ENCODE measurements at regions not wholly inside any gene's neighbourhood (a gene's known extent, or its start where the extent isn't known, plus 50 kb on each side); places are given as distances from the start of the nearest gene placed in this dataset.

GRCh38 chr2:16413285-16413684 is 252.3 kb downstream of the CYRIA start:
- H3K4me2 ChIP-seq (ENCODE audit: low read length) = no peak overlapping the region
- TF ChIP-seq, protein P1, sequence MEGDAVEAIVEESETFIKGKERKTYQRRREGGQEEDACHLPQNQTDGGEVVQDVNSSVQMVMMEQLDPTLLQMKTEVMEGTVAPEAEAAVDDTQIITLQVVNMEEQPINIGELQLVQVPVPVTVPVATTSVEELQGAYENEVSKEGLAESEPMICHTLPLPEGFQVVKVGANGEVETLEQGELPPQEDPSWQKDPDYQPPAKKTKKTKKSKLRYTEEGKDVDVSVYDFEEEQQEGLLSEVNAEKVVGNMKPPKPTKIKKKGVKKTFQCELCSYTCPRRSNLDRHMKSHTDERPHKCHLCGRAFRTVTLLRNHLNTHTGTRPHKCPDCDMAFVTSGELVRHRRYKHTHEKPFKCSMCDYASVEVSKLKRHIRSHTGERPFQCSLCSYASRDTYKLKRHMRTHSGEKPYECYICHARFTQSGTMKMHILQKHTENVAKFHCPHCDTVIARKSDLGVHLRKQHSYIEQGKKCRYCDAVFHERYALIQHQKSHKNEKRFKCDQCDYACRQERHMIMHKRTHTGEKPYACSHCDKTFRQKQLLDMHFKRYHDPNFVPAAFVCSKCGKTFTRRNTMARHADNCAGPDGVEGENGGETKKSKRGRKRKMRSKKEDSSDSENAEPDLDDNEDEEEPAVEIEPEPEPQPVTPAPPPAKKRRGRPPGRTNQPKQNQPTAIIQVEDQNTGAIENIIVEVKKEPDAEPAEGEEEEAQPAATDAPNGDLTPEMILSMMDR (IDR thresholded peaks at IDR 0.05; ENCODE audit: low read length) = no peak
- TF ChIP-seq EZH2 (IDR thresholded peaks at IDR 0.05; ENCODE audit: borderline replicate concordance, low read length) = no peak
- H3K4me1 ChIP-seq (ENCODE audit: insufficient read depth, low read length, severe bottlenecking) = no peaks in the 10 kb centered on the region
- H3K9me3 ChIP-seq (ENCODE audit: low read length) = no peaks in the 10 kb centered on the region
- no peaks in the 10 kb centered on the region for H4K20me1 ChIP-seq (ENCODE audit: insufficient read depth, low read length)
- no peaks in the 10 kb centered on the region for H3F3A ChIP-seq (ENCODE audit: insufficient read depth, low read length)
- H3K4me3 ChIP-seq (ENCODE audit: low read depth, low read length, poor library complexity, severe bottlenecking) = no peak overlapping the region
- H3K79me2 ChIP-seq (ENCODE audit: insufficient read depth, low read length) = no peaks in the 10 kb centered on the region
- H3K9me2 ChIP-seq (ENCODE audit: low read depth, low read length) = no peaks in the 10 kb centered on the region
- H3K9ac ChIP-seq (ENCODE audit: low read length) = no peak overlapping the region
- no peaks in the 10 kb centered on the region; the same call in 1 of the 2 replicates for H3K36me3 ChIP-seq (ENCODE audit: insufficient read depth, low read length)
- no peak overlapping the region for H2AFZ ChIP-seq (ENCODE audit: low read length)
- H3K27ac ChIP-seq (ENCODE audit: low read depth, low read length, poor library complexity, severe bottlenecking) = no peak overlapping the region
- H3K27me3 ChIP-seq (ENCODE audit: insufficient read depth, low read length) = no peaks in the 10 kb centered on the region

DNA sequence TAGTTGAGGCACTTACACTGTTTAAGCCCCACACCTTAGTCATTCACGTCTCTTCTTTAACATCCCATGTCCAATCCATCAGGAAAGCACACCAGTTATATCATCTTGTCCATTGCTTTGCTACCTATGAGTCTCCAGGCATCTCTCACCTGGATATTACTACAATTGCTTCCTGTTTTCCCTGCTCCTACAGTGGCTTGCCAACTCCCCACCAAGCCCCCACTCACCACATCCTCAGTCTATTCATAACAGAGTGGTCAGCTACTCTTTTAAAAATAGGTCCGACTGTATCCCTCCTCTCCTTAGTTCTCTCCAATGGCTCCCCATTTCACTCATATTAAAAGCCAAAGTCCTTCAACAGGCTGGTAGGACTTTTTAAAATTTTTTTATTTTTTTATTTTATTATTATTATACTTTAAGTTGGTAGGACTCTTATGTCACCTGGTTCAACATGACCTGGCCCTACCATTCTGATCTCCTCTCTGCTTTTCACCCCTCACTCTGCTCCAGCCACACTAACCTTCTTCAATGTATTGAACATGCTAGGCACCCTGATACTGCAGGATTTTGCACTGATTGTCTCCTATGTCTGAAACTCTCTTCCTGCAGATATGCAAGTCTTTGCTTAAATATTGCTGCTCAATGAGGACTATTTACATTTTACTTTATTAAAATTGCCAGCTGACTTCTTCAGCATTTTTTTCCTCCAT is 253.2 kb downstream of the CYRIA start:
- no peak overlapping the region for H3K4me2 ChIP-seq (ENCODE audit: low read length)
- no peak overlapping the region for H3K27ac ChIP-seq (ENCODE audit: low read depth, low read length, poor library complexity, severe bottlenecking)

GRCh38 chr2:16411788-16412187 is 253.8 kb downstream of the CYRIA start:
- Histone ChIP-seq H3K9ac (ENCODE audit: low read length) (no peak overlapping the region), H3K4me1 (ENCODE audit: insufficient read depth, low read length, severe bottlenecking) (no peaks in the 10 kb centered on the region), H2AFZ (ENCODE audit: low read length) (no peak overlapping the region), H3F3A (ENCODE audit: insufficient read depth, low read length) (no peaks in the 10 kb centered on the region), H3K27me3 (ENCODE audit: insufficient read depth, low read length) (no peaks in the 10 kb centered on the region), H3K9me3 (ENCODE audit: low read length) (no peaks in the 10 kb centered on the region), H4K20me1 (ENCODE audit: insufficient read depth, low read length) (no peaks in the 10 kb centered on the region), H3K36me3 (ENCODE audit: insufficient read depth, low read length) (no peaks in the 10 kb centered on the region; the same call in 1 of the 2 replicates), H3K4me3 (ENCODE audit: low read depth, low read length, poor library complexity, severe bottlenecking) (no peak overlapping the region), H3K79me2 (ENCODE audit: insufficient read depth, low read length) (no peaks in the 10 kb centered on the region), H3K27ac (ENCODE audit: low read depth, low read length, poor library complexity, severe bottlenecking) (no peak overlapping the region), H3K9me2 (ENCODE audit: low read depth, low read length) (no peaks in the 10 kb centered on the region), H3K4me2 (ENCODE audit: low read length) (no peak overlapping the region)
- no peak for TF ChIP-seq EZH2 (IDR thresholded peaks at IDR 0.05; ENCODE audit: borderline replicate concordance, low read length)
- TF ChIP-seq, protein P1 (IDR thresholded peaks at IDR 0.05; ENCODE audit: low read length) = no peak

More for the DNA sequence above, 253.2 kb downstream of the CYRIA start:
- Histone ChIP-seq H3K9me3 (ENCODE audit: low read length) (no peaks in the 10 kb centered on the region), H3K9ac (ENCODE audit: low read length) (no peak overlapping the region), H3K9me2 (ENCODE audit: low read depth, low read length) (no peaks in the 10 kb centered on the region), H3K4me3 (ENCODE audit: low read depth, low read length, poor library complexity, severe bottlenecking) (no peak overlapping the region), H2AFZ (ENCODE audit: low read length) (no peak overlapping the region), H3K36me3 (ENCODE audit: insufficient read depth, low read length) (no peaks in the 10 kb centered on the region; the same call in 1 of the 2 replicates), H3F3A (ENCODE audit: insufficient read depth, low read length) (no peaks in the 10 kb centered on the region), H4K20me1 (ENCODE audit: insufficient read depth, low read length) (no peaks in the 10 kb centered on the region), H3K4me1 (ENCODE audit: insufficient read depth, low read length, severe bottlenecking) (no peaks in the 10 kb centered on the region), H3K79me2 (ENCODE audit: insufficient read depth, low read length) (no peaks in the 10 kb centered on the region), H3K27me3 (ENCODE audit: insufficient read depth, low read length) (no peaks in the 10 kb centered on the region)
- no peak for TF ChIP-seq EZH2 (IDR thresholded peaks at IDR 0.05; ENCODE audit: borderline replicate concordance, low read length)

DNA sequence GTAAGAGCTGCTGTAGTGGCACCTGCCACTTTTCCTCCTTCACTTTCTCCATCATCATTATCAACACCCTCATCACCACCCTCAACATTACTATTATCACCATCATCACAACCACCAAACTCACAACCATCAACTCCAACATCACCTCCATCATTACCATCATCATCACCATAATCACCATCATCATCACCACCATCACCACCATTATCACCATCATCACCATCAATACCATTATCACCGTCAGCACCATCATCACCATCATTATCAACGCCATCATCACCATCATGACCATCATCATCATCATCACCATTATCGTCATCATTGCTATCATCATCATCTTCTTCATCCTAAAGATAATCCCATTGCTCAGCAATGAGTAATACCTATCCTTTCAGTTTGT is 255.8 kb downstream of the CYRIA start:
- H3K27me3 ChIP-seq (ENCODE audit: insufficient read depth, low read length) = no peaks in the 10 kb centered on the region
- TF ChIP-seq, protein P1 (IDR thresholded peaks at IDR 0.05; ENCODE audit: low read length) = no peak
- TF ChIP-seq EZH2 (IDR thresholded peaks at IDR 0.05; ENCODE audit: borderline replicate concordance, low read length) = no peak
- H3F3A ChIP-seq (ENCODE audit: insufficient read depth, low read length) = no peaks in the 10 kb centered on the region
- H3K27ac ChIP-seq (ENCODE audit: low read depth, low read length, poor library complexity, severe bottlenecking) = no peak overlapping the region
- H3K4me1 ChIP-seq (ENCODE audit: insufficient read depth, low read length, severe bottlenecking) = no peaks in the 10 kb centered on the region
- no peaks in the 10 kb centered on the region for H3K79me2 ChIP-seq (ENCODE audit: insufficient read depth, low read length)
- H3K4me2 ChIP-seq (ENCODE audit: low read length) = no peak overlapping the region
- no peak overlapping the region for H2AFZ ChIP-seq (ENCODE audit: low read length)
- H4K20me1 ChIP-seq (ENCODE audit: insufficient read depth, low read length) = no peaks in the 10 kb centered on the region
- no peak overlapping the region for H3K4me3 ChIP-seq (ENCODE audit: low read depth, low read length, poor library complexity, severe bottlenecking)
- no peak overlapping the region for H3K9ac ChIP-seq (ENCODE audit: low read length)
- H3K36me3 ChIP-seq (ENCODE audit: insufficient read depth, low read length) = no peaks in the 10 kb centered on the region
- H3K9me2 ChIP-seq (ENCODE audit: low read depth, low read length) = no peaks in the 10 kb centered on the region
- H3K9me3 ChIP-seq (ENCODE audit: low read length) = no peaks in the 10 kb centered on the region
